Esophagus squamous epithelium (tissue), 5 donors: ENCODE measurements at regions not wholly inside any gene's neighbourhood (a gene's known extent, or its start where the extent isn't known, plus 50 kb on each side); places are given as distances from the start of the nearest gene placed in this dataset.
"Not testable (repeated sequence)": the region's sequence is repeated elsewhere in the genome, so short reads cannot be mapped to it uniquely, and the experiment has no call there.

Experiments
- DNase-seq: peaks from one replicate; lab custom pipeline; 2025; lab: John Stamatoyannopoulos, UW
- H3K27ac ChIP-seq, 4 donors: fragments of 200-600 bp; sonication (generic); one replicate each; pipeline ENCODE4 v1.5.1; 2016 to 2019; ENCODE audit warnings: mild to moderate bottlenecking in 1 of 4
- H3K27me3 ChIP-seq, 4 donors: fragments of 200-600 bp; sonication (generic); 1 replicate in 3 of 4; 2 replicates in 1 of 4; pipeline versions ENCODE4 v1.5.1 to v1.6.0; 2017 to 2021; ENCODE audit warnings: antibody characterized with exemption in 1 of 4
- H3K36me3 ChIP-seq, 3 donors: fragments of 200-600 bp; sonication (generic); one replicate each; pipeline ENCODE4 v1.5.1; 2016 to 2019
- H3K4me1 ChIP-seq, 3 donors: fragments of 200-600 bp; sonication (generic); one replicate each; pipeline ENCODE4 v1.5.1; 2017 to 2019
- H3K4me3 ChIP-seq, 4 donors: fragments of 200-600 bp; sonication (generic); 1 replicate in 3 of 4; 2 replicates in 1 of 4; pipeline ENCODE4 v1.5.1; 2016 to 2019; ENCODE audit warnings: mild to moderate bottlenecking in 2 of 4, moderate library complexity in 1 of 4
- H3K9me3 ChIP-seq, 3 donors: fragments of 200-600 bp; sonication (generic); one replicate each; pipeline ENCODE4 v1.5.1; 2016 to 2019
- POLR2A ChIP-seq, 4 donors: fragments of 450-650 bp; IDR thresholded peaks; one replicate each; pipeline ENCODE4 v1.6.1; 2017; ENCODE audit warnings: antibody characterized with exemption in 4 of 4, mild to moderate bottlenecking in 4 of 4, moderate library complexity in 3 of 4
- WGBS, 2 donors: methylation state at CpG; one replicate each; pipeline ENCODE4 v1.1.5; 2018; 5-methylcytosine and 5-hydroxymethylcytosine counted together
- intact Hi-C: fragments of 100-400 bp; cut with DNase I; formaldehyde crosslinking; loops from one replicate; pipeline ENCODE4 v1.15.0; 2022
- TF ChIP-seq, protein P1 (sequence below), 6 experiments: fragments of 450-650 bp in 4 of 6; fragments of 200-600 bp in 2 of 6; sonication (generic) in 2 of 6; IDR thresholded peaks; one replicate each; pipeline ENCODE4 v1.5.1; 2016 to 2019; ENCODE audit warnings: antibody characterized with exemption in 6 of 6, mild to moderate bottlenecking in 4 of 6, moderate library complexity in 4 of 6
- donor health status: DM: yes; HTN: yes; CAD: no.

DNA sequence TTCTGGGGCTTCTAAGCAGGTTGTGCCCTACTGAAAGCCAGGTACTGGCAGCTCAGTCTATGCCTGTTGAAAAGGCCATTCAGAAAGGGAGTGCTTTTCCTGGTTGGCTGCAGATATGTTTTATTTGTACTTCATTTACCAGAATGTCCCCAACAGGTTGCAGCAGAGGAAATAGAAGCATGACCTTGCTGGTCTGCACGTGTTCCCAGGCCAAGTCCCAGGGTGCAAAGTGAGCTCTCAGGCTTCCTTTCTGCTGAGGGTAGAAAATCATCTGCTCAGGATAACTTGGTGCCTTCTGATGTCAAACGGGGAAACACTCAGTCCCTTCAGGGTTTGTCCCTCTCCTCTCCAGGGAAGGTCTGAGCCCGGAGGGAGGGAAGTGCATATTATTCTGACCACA, 356.4 kb downstream of the BCL11B start:
- intact Hi-C loops = no loop called here
- Histone ChIP-seq H3K27me3 (no peaks in the 10 kb centered on the region), H3K4me1 (peaks cover 0 to 9% (median 0%) of the 10 kb centered on the region in 3 donors), H3K4me3 (no peak overlapping the region), H3K9me3 (no peaks in the 10 kb centered on the region), H3K36me3 (no peaks in the 10 kb centered on the region), H3K27ac (no peak overlapping the region)
- WGBS, 2 donors = 36 to 43% methylated on average over 1 to 3 of the region's 3 CpGs
- no peak for TF ChIP-seq POLR2A (IDR thresholded peaks at IDR 0.05)
- TF ChIP-seq, protein P1, sequence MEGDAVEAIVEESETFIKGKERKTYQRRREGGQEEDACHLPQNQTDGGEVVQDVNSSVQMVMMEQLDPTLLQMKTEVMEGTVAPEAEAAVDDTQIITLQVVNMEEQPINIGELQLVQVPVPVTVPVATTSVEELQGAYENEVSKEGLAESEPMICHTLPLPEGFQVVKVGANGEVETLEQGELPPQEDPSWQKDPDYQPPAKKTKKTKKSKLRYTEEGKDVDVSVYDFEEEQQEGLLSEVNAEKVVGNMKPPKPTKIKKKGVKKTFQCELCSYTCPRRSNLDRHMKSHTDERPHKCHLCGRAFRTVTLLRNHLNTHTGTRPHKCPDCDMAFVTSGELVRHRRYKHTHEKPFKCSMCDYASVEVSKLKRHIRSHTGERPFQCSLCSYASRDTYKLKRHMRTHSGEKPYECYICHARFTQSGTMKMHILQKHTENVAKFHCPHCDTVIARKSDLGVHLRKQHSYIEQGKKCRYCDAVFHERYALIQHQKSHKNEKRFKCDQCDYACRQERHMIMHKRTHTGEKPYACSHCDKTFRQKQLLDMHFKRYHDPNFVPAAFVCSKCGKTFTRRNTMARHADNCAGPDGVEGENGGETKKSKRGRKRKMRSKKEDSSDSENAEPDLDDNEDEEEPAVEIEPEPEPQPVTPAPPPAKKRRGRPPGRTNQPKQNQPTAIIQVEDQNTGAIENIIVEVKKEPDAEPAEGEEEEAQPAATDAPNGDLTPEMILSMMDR (IDR thresholded peaks at IDR 0.05) = no peak
- no peak for DNase-seq

DNA sequence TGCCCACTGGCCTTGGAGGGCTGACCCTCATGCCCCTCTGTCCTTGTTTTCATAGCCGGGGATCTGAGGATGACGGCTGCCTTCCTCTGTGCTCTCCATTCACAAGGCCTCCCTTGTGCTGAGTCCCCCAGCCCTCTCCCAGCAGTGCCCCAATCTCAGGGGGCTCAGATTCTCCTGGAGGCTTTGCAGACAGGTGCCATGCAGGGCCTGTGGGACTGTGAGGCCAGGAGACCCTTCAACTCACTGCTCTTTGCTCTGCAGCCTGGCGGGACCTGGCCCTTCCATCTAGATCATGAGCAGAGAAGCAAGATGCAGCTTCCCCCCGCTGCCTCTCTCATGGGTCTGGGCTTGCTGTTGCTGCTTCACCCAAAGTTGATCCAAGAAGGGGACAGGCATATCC, 356.0 kb downstream of the BCL11B start:
- H3K4me1 ChIP-seq = peaks cover 0 to 9% (median 0%) of the 10 kb centered on the region in 3 donors
- no peaks in the 10 kb centered on the region for H3K9me3 ChIP-seq
- no peak overlapping the region for H3K27ac ChIP-seq
- no peaks in the 10 kb centered on the region for H3K36me3 ChIP-seq
- no peak for DNase-seq
- 60 to 80% methylated on average over 1 of the region's 4 CpGs for WGBS, 2 donors
- no peak overlapping the region for H3K4me3 ChIP-seq
- intact Hi-C loops = no loop called here
- TF ChIP-seq, protein P1 (IDR thresholded peaks at IDR 0.05) = no peak
- no peak for TF ChIP-seq POLR2A (IDR thresholded peaks at IDR 0.05)
- no peaks in the 10 kb centered on the region for H3K27me3 ChIP-seq

DNA sequence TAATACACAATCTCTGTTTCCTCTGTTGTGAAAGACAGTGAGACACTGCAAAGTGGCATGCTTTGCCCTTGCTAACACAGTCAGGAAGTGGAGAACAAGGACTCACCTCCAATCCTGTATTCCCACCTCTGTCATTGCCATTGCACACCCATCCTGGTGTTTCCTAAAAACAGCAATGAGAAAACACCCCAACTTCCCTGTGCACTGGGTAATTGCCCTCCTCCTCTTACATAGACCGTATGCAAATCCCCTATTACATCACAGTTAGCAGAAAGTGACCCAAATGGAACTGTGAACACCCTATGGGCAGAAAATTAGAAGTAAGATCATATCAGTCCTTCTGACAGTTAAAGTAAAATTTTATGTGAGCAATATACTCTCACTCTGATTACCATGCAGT, 355.5 kb downstream of the BCL11B start:
- Histone ChIP-seq H3K9me3 (no peaks in the 10 kb centered on the region), H3K4me3 (no peak overlapping the region), H3K27me3 (no peaks in the 10 kb centered on the region), H3K27ac (no peak overlapping the region), H3K36me3 (no peaks in the 10 kb centered on the region), H3K4me1 (peaks cover 0 to 9% (median 0%) of the 10 kb centered on the region in 3 donors)
- intact Hi-C loops = no loop called here
- no peak for TF ChIP-seq POLR2A (IDR thresholded peaks at IDR 0.05)
- TF ChIP-seq, protein P1 (IDR thresholded peaks at IDR 0.05) = no peak
- DNase-seq = no peak
- WGBS, 2 donors = 62 to 89% methylated on average over 1 of the region's 1 CpG

DNA sequence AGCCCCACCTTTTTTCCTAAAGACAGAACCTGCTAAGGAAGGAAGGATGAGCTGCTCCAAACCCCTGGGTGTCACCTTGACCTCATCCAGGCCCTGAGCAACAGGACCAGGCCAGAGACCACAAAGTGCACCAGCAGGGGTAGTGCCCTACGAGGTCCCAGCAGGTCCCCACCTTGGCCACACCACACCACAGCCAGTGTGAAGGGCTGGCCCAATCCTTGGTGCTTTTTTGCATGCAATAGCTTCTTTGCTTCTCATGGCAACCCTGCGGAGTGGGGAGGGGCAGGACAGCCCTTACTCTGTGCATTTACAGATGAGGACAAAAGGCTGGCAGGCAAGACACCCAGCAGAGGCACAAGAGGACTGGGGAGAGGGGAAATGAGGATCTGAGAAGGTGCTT, 352.6 kb downstream of the BCL11B start:
- intact Hi-C loops = no loop called here
- Histone ChIP-seq H3K9me3 (no peaks in the 10 kb centered on the region), H3K4me1 (peaks cover 0 to 9% (median 0%) of the 10 kb centered on the region in 3 donors), H3K36me3 (no peaks in the 10 kb centered on the region), H3K27ac (no peak overlapping the region), H3K27me3 (no peaks in the 10 kb centered on the region), H3K4me3 (no peak overlapping the region)
- 83% methylated on average over 1 of the region's 2 CpGs; no CpG with 5 or more reads in 1 of the 2 donors for WGBS, 2 donors
- TF ChIP-seq POLR2A (IDR thresholded peaks at IDR 0.05) = no peak
- TF ChIP-seq, protein P1 (IDR thresholded peaks at IDR 0.05) = no peak
- DNase-seq = no peak

DNA sequence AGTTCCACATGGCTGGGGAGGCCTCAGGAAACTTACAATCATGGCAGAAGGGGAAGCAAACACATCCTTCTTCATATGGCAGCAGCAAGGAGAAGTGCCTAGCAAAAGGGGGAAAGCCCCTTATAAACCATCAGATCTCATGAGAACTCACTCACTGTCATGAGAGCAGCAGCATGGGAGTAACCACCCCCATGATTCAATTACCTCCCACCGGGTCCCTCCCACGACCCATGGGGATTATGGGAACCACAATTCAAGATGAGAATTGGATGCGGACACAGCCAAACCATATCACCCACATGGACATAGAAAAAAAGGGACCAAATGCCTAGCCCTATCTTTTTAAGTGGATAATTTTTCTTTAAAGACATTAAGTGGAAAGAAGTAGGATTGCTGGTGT, 350.7 kb downstream of the BCL11B start:
- H3K27me3 ChIP-seq, H3K36me3 ChIP-seq, H3K27ac ChIP-seq, H3K4me1 ChIP-seq, DNase-seq, H3K9me3 ChIP-seq, H3K4me3 ChIP-seq, intact Hi-C loops: not testable (repeated sequence)
- WGBS, 2 donors = 75 to 89% methylated on average over 2 to 3 of the region's 3 CpGs

DNA sequence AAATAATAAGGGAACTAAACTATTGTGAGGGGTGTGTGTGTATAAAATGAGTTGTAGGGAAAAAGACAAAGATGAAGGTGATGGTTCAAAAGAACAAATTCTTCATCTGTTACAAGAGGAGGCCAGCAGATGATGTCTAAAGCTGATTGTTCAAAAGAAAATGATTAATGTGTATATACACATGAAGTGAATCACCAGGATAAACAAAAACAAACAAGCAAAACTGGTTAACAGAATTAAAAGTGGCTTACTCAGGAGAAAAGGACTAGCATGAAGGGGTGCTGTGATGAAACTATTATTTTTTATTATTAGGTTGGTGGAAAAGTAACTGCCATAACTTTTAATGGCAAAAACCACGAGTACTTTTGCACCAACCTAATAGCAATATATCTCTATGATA, 348.4 kb downstream of the BCL11B start:
- peaks cover 10 to 17% (median 10%) of the 10 kb centered on the region in 3 donors for H3K4me1 ChIP-seq
- DNase-seq = no peak
- no peak overlapping the region for H3K27ac ChIP-seq
- TF ChIP-seq POLR2A (IDR thresholded peaks at IDR 0.05) = no peak
- TF ChIP-seq, protein P1 (IDR thresholded peaks at IDR 0.05) = no peak
- no peaks in the 10 kb centered on the region for H3K27me3 ChIP-seq
- H3K4me3 ChIP-seq = no peak overlapping the region
- H3K36me3 ChIP-seq = no peaks in the 10 kb centered on the region
- H3K9me3 ChIP-seq = no peaks in the 10 kb centered on the region
- intact Hi-C loops = no loop called here
- WGBS, 2 donors = 73 to 87% methylated on average over 1 of the region's 1 CpG
